Loucy (cell line): ENCODE measurements at regions not wholly inside any gene's neighbourhood (a gene's known extent, or its start where the extent isn't known, plus 50 kb on each side); places are given as distances from the start of the nearest gene placed in this dataset.

Experiments used
- H2AFZ ChIP-seq: fragments of 200-600 bp; sonication (generic); 2 replicates; pipeline ENCODE4 v1.6.0; 2016; ENCODE audit warnings: antibody characterized with exemption, mild to moderate bottlenecking, low read length, moderate library complexity
- H3F3A ChIP-seq: fragments of 200-600 bp; 2 replicates; pipeline ENCODE4 v1.6.0; 2016; ENCODE audit warnings: antibody characterized with exemption, low read depth, mild to moderate bottlenecking
- H3K27me3 ChIP-seq: fragments of 200-600 bp; sonication (generic); 2 replicates; pipeline ENCODE4 v1.6.1; 2014; ENCODE audit warnings: low read length, mild to moderate bottlenecking; ENCODE audit not compliant: insufficient read depth, poor library complexity, severe bottlenecking
- H3K36me3 ChIP-seq: fragments of 200-600 bp; sonication (generic); 2 replicates; pipeline ENCODE4 v1.6.1; 2016; ENCODE audit warnings: low read length; ENCODE audit not compliant: insufficient read depth
- H3K4me1 ChIP-seq: fragments of 200-600 bp; sonication (generic); 2 replicates; pipeline ENCODE4 v1.5.1; 2014; ENCODE audit warnings: low read length, mild to moderate bottlenecking; ENCODE audit not compliant: insufficient read depth, poor library complexity, severe bottlenecking
- H3K4me2 ChIP-seq: fragments of 200-600 bp; sonication (generic); 2 replicates; pipeline ENCODE4 v1.6.0; 2014; ENCODE audit warnings: antibody characterized with exemption, low read length, low read depth, mild to moderate bottlenecking; ENCODE audit not compliant: poor library complexity, severe bottlenecking
- H3K4me3 ChIP-seq: fragments of 200-600 bp; sonication (generic); 2 replicates; pipeline ENCODE4 v1.5.1; 2014; ENCODE audit warnings: low read length, mild to moderate bottlenecking, mixed read lengths; ENCODE audit not compliant: poor library complexity, severe bottlenecking
- H3K79me2 ChIP-seq: fragments of 200-600 bp; sonication (generic); 2 replicates; pipeline ENCODE4 v1.6.1; 2014; ENCODE audit warnings: low read length; ENCODE audit not compliant: insufficient read depth
- H3K9ac ChIP-seq: fragments of 200-600 bp; sonication (generic); 2 replicates; pipeline ENCODE4 v1.6.0; 2014; ENCODE audit warnings: mild to moderate bottlenecking, low read depth, low read length, moderate library complexity; ENCODE audit not compliant: poor library complexity, severe bottlenecking
- H3K9me2 ChIP-seq: fragments of 200-600 bp; sonication (generic); replicated peaks from 2 replicates; pipeline ENCODE4 v1.6.1; 2016; ENCODE audit warnings: low read depth, low read length, mixed read lengths
- H3K9me3 ChIP-seq: fragments of 200-600 bp; sonication (generic); 2 replicates; pipeline ENCODE4 v1.6.1; 2014; ENCODE audit warnings: mild to moderate bottlenecking, antibody characterized with exemption, low read length, low read depth; ENCODE audit not compliant: insufficient read depth
- H4K20me1 ChIP-seq: fragments of 200-600 bp; sonication (generic); 2 replicates; pipeline ENCODE4 v1.6.0; 2014; ENCODE audit warnings: antibody characterized with exemption, low read length, mild to moderate bottlenecking; ENCODE audit not compliant: insufficient read depth, poor library complexity, severe bottlenecking
- CTCF ChIP-seq: fragments of 200-600 bp; sonication (generic); conservative IDR thresholded peaks from 2 replicates; pipeline ENCODE4 v1.5.1; 2014; ENCODE audit warnings: mild to moderate bottlenecking, antibody characterized with exemption, low read length
- EZH2phosphoT487 ChIP-seq: fragments of 200-600 bp; IDR thresholded peaks from 2 replicates; pipeline ENCODE4 v1.6.1; 2018; ENCODE audit warnings: antibody characterized with exemption, mild to moderate bottlenecking, moderate library complexity, borderline replicate concordance

GRCh38 chr13:90806892-90807291 is 540.6 kb upstream of the MIR17HG start:
- Histone ChIP-seq H4K20me1 (no peaks in the 10 kb centered on the region), H3K4me2 (no peak overlapping the region), H3K9me3 (no peaks in the 10 kb centered on the region), H2AFZ (no peak overlapping the region), H3K9ac (no peak overlapping the region), H3K4me1 (no peaks in the 10 kb centered on the region), H3K27me3 (no peaks in the 10 kb centered on the region), H3K79me2 (no peaks in the 10 kb centered on the region), H3K36me3 (no peaks in the 10 kb centered on the region), H3F3A (no peaks in the 10 kb centered on the region), H3K4me3 (no peak overlapping the region), H3K9me2 (no peaks in the 10 kb centered on the region)
- TF ChIP-seq EZH2phosphoT487 (no peak), CTCF (no peak)

GRCh38 chr13:90808838-90809237 is 538.6 kb upstream of the MIR17HG start:
- Histone ChIP-seq H3K9me3 (no peaks in the 10 kb centered on the region), H3K9me2 (no peaks in the 10 kb centered on the region), H3F3A (no peaks in the 10 kb centered on the region), H3K36me3 (no peaks in the 10 kb centered on the region), H3K4me1 (no peaks in the 10 kb centered on the region), H3K4me3 (no peak overlapping the region), H3K4me2 (no peak overlapping the region), H4K20me1 (no peaks in the 10 kb centered on the region), H2AFZ (no peak overlapping the region), H3K27me3 (no peaks in the 10 kb centered on the region), H3K79me2 (no peaks in the 10 kb centered on the region), H3K9ac (no peak overlapping the region)
- no peak for TF ChIP-seq EZH2phosphoT487
- no peak for TF ChIP-seq CTCF

GRCh38 chr13:90824032-90824431 is 523.5 kb upstream of the MIR17HG start:
- H2AFZ ChIP-seq = no peak overlapping the region
- TF ChIP-seq CTCF = no peak
- TF ChIP-seq EZH2phosphoT487 = no peak
- H3K36me3 ChIP-seq = no peaks in the 10 kb centered on the region
- H3K27me3 ChIP-seq = no peaks in the 10 kb centered on the region
- no peaks in the 10 kb centered on the region for H3K4me1 ChIP-seq
- H3F3A ChIP-seq = no peaks in the 10 kb centered on the region
- H3K4me2 ChIP-seq = no peak overlapping the region
- H3K79me2 ChIP-seq = no peaks in the 10 kb centered on the region
- H3K9ac ChIP-seq = no peak overlapping the region
- no peak overlapping the region for H3K4me3 ChIP-seq
- no peaks in the 10 kb centered on the region for H3K9me3 ChIP-seq
- H4K20me1 ChIP-seq = no peaks in the 10 kb centered on the region
- no peaks in the 10 kb centered on the region for H3K9me2 ChIP-seq
